Mesendoderm (in vitro differentiated cells): ENCODE measurements at regions not wholly inside any gene's neighbourhood (a gene's known extent, or its start where the extent isn't known, plus 50 kb on each side); places are given as distances from the start of the nearest gene placed in this dataset.

Source experiments
- DNase-seq: peaks from one replicate; pipeline ENCODE4 v3.0.0; 2013
- H2AK5ac ChIP-seq: 2 replicates; pipeline ENCODE4 v1.6.1; 2013; ENCODE audit warnings: low read length, inconsistent platforms
- H2BK120ac ChIP-seq: 2 replicates; pipeline ENCODE4 v1.6.1; 2013; ENCODE audit warnings: low read depth, mild to moderate bottlenecking, low read length, moderate library complexity, mixed read lengths
- H2BK15ac ChIP-seq: replicated peaks from 2 replicates; pipeline ENCODE4 v1.6.1; 2013; ENCODE audit warnings: low read depth, mild to moderate bottlenecking, moderate library complexity
- H2BK5ac ChIP-seq: 2 replicates; pipeline ENCODE4 v1.6.1; 2013; ENCODE audit warnings: low read length, inconsistent platforms
- H3K18ac ChIP-seq: 2 replicates; pipeline ENCODE4 v1.6.1; 2013; ENCODE audit warnings: mild to moderate bottlenecking, low read length, mixed read lengths
- H3K23ac ChIP-seq: one replicate; pipeline ENCODE4 v1.6.1; 2013; ENCODE audit warnings: low read length
- H3K27ac ChIP-seq: 2 replicates; pipeline ENCODE4 v1.5.1; 2013; ENCODE audit warnings: low read depth, mild to moderate bottlenecking, inconsistent platforms, low read length, moderate library complexity
- H3K27me3 ChIP-seq: 2 replicates; pipeline ENCODE4 v1.6.1; 2013; ENCODE audit warnings: low read length, control low read depth, mild to moderate bottlenecking, inconsistent platforms; ENCODE audit not compliant: insufficient read depth, poor library complexity
- H3K36me3 ChIP-seq: 2 replicates; pipeline ENCODE4 v1.6.1; 2013; ENCODE audit warnings: low read length, inconsistent platforms; ENCODE audit not compliant: control insufficient read depth, insufficient read depth
- H3K4ac ChIP-seq: one replicate; pipeline ENCODE4 v1.6.1; 2013; ENCODE audit warnings: low read depth, mild to moderate bottlenecking, low read length, moderate library complexity
- H3K4me1 ChIP-seq: 2 replicates; pipeline ENCODE4 v1.6.1; 2013; ENCODE audit warnings: low read depth, low read length, inconsistent platforms; ENCODE audit not compliant: control insufficient read depth
- H3K4me2 ChIP-seq: 2 replicates; pipeline ENCODE4 v1.6.1; 2013; ENCODE audit warnings: low read length
- H3K4me3 ChIP-seq: 2 replicates; pipeline ENCODE4 v1.5.1; 2013; ENCODE audit warnings: mild to moderate bottlenecking, low read length
- H3K56ac ChIP-seq: one replicate; pipeline ENCODE4 v1.6.1; 2013; ENCODE audit warnings: low read length
- H3K79me1 ChIP-seq: 2 replicates; pipeline ENCODE4 v1.6.1; 2013; ENCODE audit warnings: low read length, inconsistent platforms
- H3K79me2 ChIP-seq: 2 replicates; pipeline ENCODE4 v1.6.1; 2013; ENCODE audit warnings: mild to moderate bottlenecking, low read length; ENCODE audit not compliant: control insufficient read depth, insufficient read depth
- H3K9ac ChIP-seq: 2 replicates; pipeline ENCODE4 v1.6.1; 2013; ENCODE audit warnings: low read length, inconsistent platforms
- H4K5ac ChIP-seq: one replicate; pipeline ENCODE4 v1.6.1; 2013; ENCODE audit warnings: low read length
- H4K8ac ChIP-seq: one replicate; pipeline ENCODE4 v1.6.1; 2013; ENCODE audit warnings: low read depth, mild to moderate bottlenecking, control low read depth, low read length, moderate library complexity
- WGBS: extraction: QIAGEN DNeasy Blood & Tissue Kit; methylation state at CpG from one replicate; pipeline ENCODE4 v1.1.7; 2013; ENCODE audit warnings: low lambda C conversion rate, missing lambda C conversion rate; ENCODE audit not compliant: insufficient coverage; ENCODE audit errors: extremely low coverage; 5-methylcytosine and 5-hydroxymethylcytosine counted together

DNA sequence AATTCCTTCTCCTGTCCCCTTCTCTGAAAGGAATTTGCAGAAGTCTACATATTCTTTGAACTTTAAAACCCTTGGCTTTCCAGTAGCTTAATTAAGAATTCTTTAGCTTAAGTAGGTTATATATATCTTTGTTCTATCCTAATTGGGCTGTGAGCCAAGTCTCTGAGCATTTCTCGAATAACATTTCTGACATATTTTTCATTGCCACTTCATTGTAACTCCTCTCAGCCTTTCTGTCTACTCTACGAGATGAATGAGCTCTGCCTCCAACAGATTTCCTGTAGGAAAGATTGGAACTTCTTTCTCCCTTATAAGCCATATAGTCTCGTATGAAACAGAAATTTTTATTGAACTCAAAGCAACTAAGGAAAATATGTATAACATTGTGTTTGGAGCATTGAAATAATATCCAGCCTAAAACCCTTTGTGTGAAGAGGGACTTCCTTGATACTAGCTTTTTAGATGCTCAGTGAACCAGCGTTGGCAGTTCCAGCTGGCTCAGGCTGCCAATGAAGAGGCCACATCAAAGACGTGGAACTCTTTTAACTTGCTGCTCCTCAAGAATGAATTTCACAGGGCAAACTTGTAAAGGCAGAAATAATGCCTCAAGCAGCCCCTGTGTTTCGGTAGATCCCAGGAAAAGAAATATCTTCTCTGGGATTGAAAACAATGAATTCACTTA lies 87.7 kb upstream of the NOX3 start:
- H3K36me3 ChIP-seq, result no peaks in the 10 kb centered on the region

DNA sequence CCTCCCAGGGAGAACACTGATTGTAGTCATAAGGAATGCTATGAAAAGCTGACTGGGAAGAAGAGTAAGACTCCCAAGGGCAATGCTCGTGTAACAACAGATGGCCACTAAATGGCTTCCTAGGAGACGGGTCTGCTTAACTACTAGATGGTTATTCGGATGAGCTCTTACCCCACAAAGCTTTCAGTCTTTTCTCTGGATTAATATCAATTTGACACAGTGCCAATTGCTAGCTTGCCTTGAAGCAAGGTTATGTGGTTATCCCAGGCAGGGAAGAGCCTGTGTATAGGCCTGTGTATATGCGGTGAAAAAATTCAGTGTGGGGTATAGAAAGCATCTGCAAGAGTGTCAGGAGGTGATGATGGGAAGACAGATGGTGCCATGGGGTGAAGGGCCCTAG lies 86.4 kb upstream of the NOX3 start:
- no peaks in the 10 kb centered on the region for H3K79me2 ChIP-seq
- no peak overlapping the region for H4K8ac ChIP-seq
- no peak overlapping the region for H3K18ac ChIP-seq
- H3K9ac ChIP-seq, result no peak overlapping the region
- no peak overlapping the region for H4K5ac ChIP-seq
- H3K4ac ChIP-seq, result no peak overlapping the region
- no peak overlapping the region for H3K27ac ChIP-seq
- WGBS, result no CpG with 5 or more reads among the region's 4 CpGs
- no peaks in the 10 kb centered on the region for H3K27me3 ChIP-seq
- no peak overlapping the region for H2BK120ac ChIP-seq
- no peak overlapping the region for H3K4me3 ChIP-seq
- no peak for DNase-seq
- H2BK15ac ChIP-seq, result no peak overlapping the region
- no peak overlapping the region for H2BK5ac ChIP-seq
- H3K4me2 ChIP-seq, result no peak overlapping the region
- no peak overlapping the region for H2AK5ac ChIP-seq
- H3K4me1 ChIP-seq, result peaks cover 2% of the 10 kb centered on the region
- no peaks in the 10 kb centered on the region for H3K36me3 ChIP-seq
- H3K23ac ChIP-seq, result no peak overlapping the region
- H3K56ac ChIP-seq, result no peak overlapping the region
- H3K79me1 ChIP-seq, result no peaks in the 10 kb centered on the region

More for the DNA sequence above, 87.7 kb upstream of the NOX3 start:
- no peak overlapping the region for H2BK15ac ChIP-seq
- H3K79me1 ChIP-seq, result no peaks in the 10 kb centered on the region
- no peak overlapping the region for H3K56ac ChIP-seq
- no peak overlapping the region for H3K23ac ChIP-seq
- H2BK5ac ChIP-seq, result no peak overlapping the region
- H3K9ac ChIP-seq, result no peak overlapping the region
- H2AK5ac ChIP-seq, result no peak overlapping the region
- no peak overlapping the region for H4K5ac ChIP-seq
- H3K4me2 ChIP-seq, result no peak overlapping the region
- no peak overlapping the region for H3K4ac ChIP-seq
- H2BK120ac ChIP-seq, result no peak overlapping the region
- H3K27me3 ChIP-seq, result no peaks in the 10 kb centered on the region
- WGBS, result no CpG with 5 or more reads among the region's 6 CpGs
- peaks cover 2% of the 10 kb centered on the region for H3K4me1 ChIP-seq
- no peak overlapping the region for H3K4me3 ChIP-seq
- H3K27ac ChIP-seq, result no peak overlapping the region
- no peak overlapping the region for H3K18ac ChIP-seq
- no peak for DNase-seq
- H3K79me2 ChIP-seq, result no peaks in the 10 kb centered on the region
- no peak overlapping the region for H4K8ac ChIP-seq

DNA sequence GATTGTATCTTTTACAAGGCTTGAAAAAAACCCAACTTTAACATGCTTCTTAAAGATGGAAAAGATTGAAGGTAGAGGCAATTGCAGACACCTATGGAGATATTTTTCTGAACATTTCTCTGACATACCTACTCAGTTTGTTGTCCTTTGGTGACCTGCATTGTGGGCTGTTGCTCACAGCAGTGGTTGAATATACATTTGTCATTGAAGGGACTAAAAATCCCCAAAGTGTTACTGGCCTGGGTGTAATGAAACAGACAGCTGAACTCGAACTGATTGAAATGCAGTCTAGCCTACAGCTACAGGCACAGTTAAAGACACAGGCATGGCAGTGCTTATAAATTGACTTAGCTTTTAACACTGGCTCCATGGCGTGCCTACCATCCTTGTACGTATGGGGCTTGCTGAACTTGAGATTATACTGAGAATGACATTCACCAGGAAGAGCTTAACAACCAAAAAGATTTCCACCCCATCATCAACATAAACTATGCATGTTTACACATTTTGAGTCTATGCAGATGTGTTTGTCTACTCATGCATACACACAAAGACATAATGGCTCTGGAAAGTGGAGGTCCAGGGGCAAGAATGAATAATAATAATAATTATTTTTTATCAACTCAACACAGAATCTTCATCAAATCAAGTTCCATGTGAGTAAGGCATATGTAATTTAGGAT lies 83.2 kb upstream of the NOX3 start:
- no peak overlapping the region for H4K5ac ChIP-seq

DNA sequence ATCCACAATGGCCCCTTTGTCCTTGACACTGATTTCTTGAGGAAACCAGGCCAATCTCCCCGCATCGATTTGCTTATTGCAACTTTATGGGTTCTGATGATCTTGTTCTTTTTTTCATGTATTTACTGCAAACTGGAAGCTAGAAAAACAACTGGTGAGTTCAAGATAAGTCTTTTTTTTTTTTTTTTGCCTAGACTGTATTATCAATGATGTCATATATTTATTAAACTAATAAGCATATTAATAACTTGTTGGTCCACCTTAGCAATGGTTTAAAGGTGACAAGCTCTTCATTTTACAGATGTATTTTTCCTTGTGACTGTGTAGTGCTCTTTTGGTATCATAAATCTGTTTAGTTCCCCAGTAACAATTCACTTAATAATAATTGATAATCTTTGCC lies 79.0 kb upstream of the NOX3 start:
- no peak overlapping the region for H4K8ac ChIP-seq
- WGBS, result no CpG with 5 or more reads among the region's 2 CpGs
- H2AK5ac ChIP-seq, result no peak overlapping the region
- no peak for DNase-seq
- H3K79me1 ChIP-seq, result no peaks in the 10 kb centered on the region
- no peak overlapping the region for H3K9ac ChIP-seq
- H3K79me2 ChIP-seq, result no peaks in the 10 kb centered on the region
- H3K4me1 ChIP-seq, result no peaks in the 10 kb centered on the region
- no peak overlapping the region for H3K4ac ChIP-seq
- H2BK120ac ChIP-seq, result no peak overlapping the region
- H3K27ac ChIP-seq, result no peak overlapping the region
- H3K4me3 ChIP-seq, result no peak overlapping the region
- H3K27me3 ChIP-seq, result no peaks in the 10 kb centered on the region
- H4K5ac ChIP-seq, result no peak overlapping the region
- H2BK15ac ChIP-seq, result no peak overlapping the region
- no peak overlapping the region for H3K4me2 ChIP-seq
- H3K23ac ChIP-seq, result no peak overlapping the region
- no peak overlapping the region for H2BK5ac ChIP-seq
- no peaks in the 10 kb centered on the region for H3K36me3 ChIP-seq
- no peak overlapping the region for H3K18ac ChIP-seq
- no peak overlapping the region for H3K56ac ChIP-seq

More for the DNA sequence above, 83.2 kb upstream of the NOX3 start:
- Histone ChIP-seq H3K4me2 (no peak overlapping the region), H3K56ac (no peak overlapping the region), H3K4ac (no peak overlapping the region), H3K27me3 (no peaks in the 10 kb centered on the region), H3K18ac (no peak overlapping the region), H3K36me3 (no peaks in the 10 kb centered on the region), H4K8ac (no peak overlapping the region), H3K79me2 (no peaks in the 10 kb centered on the region), H3K9ac (no peak overlapping the region), H2BK120ac (no peak overlapping the region), H3K27ac (no peak overlapping the region), H3K4me1 (peaks cover 2% of the 10 kb centered on the region), H2BK5ac (no peak overlapping the region), H2AK5ac (no peak overlapping the region), H3K4me3 (no peak overlapping the region), H3K79me1 (no peaks in the 10 kb centered on the region), H2BK15ac (no peak overlapping the region), H3K23ac (no peak overlapping the region)
- no peak for DNase-seq
- WGBS, result no CpG with 5 or more reads among the region's 3 CpGs

DNA sequence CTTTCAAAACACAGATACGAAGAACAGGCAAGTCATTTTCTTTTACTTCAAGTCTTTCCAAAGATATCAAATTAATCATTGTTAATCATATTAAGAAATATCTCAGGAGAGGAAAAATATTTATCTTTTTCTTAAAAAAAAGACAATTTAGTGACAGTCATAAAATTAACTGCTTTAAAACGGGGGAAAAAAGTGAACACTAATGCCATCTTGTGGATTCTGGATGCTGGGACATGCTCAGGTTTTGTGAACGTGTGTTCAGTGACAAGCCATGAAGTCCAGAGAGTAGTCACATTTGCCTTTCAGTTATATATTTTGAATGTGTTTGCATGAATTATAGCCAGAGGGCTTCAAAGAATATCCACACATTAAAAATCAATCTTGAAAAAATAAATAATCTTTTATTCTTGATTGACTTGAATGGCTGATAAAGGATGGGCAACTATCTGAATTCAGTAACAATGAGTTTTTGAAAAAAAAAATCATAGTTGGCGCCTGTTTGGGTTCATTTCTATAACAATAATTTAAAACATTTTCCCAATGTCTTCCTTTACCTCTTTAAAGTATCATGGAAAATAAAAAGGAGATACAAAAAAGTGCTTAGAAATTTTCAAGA lies 74.7 kb upstream of the NOX3 start:
- no peaks in the 10 kb centered on the region for H3K79me1 ChIP-seq
- WGBS, result no CpG with 5 or more reads among the region's 4 CpGs
- H3K4me1 ChIP-seq, result no peaks in the 10 kb centered on the region
- no peak overlapping the region for H3K4ac ChIP-seq
- no peaks in the 10 kb centered on the region for H3K36me3 ChIP-seq
- H3K9ac ChIP-seq, result no peak overlapping the region
- no peak overlapping the region for H2AK5ac ChIP-seq
- no peak overlapping the region for H3K23ac ChIP-seq
- H3K56ac ChIP-seq, result no peak overlapping the region
- H2BK15ac ChIP-seq, result no peak overlapping the region
- no peaks in the 10 kb centered on the region for H3K27me3 ChIP-seq
- H3K4me2 ChIP-seq, result no peak overlapping the region
- H3K18ac ChIP-seq, result no peak overlapping the region
- no peak overlapping the region for H3K27ac ChIP-seq
- H2BK120ac ChIP-seq, result no peak overlapping the region
- DNase-seq, result peak; percentile 28
- no peak overlapping the region for H2BK5ac ChIP-seq
- H3K79me2 ChIP-seq, result no peaks in the 10 kb centered on the region
- no peak overlapping the region for H4K5ac ChIP-seq
- H4K8ac ChIP-seq, result no peak overlapping the region
- H3K4me3 ChIP-seq, result no peak overlapping the region
